ENCODE measurements at regions not wholly inside any gene's neighbourhood (a gene's known extent, or its start where the extent isn't known, plus 50 kb on each side); places are given as distances from the start of the nearest gene placed in this dataset.

- TF ChIP-seq, protein P1, sequence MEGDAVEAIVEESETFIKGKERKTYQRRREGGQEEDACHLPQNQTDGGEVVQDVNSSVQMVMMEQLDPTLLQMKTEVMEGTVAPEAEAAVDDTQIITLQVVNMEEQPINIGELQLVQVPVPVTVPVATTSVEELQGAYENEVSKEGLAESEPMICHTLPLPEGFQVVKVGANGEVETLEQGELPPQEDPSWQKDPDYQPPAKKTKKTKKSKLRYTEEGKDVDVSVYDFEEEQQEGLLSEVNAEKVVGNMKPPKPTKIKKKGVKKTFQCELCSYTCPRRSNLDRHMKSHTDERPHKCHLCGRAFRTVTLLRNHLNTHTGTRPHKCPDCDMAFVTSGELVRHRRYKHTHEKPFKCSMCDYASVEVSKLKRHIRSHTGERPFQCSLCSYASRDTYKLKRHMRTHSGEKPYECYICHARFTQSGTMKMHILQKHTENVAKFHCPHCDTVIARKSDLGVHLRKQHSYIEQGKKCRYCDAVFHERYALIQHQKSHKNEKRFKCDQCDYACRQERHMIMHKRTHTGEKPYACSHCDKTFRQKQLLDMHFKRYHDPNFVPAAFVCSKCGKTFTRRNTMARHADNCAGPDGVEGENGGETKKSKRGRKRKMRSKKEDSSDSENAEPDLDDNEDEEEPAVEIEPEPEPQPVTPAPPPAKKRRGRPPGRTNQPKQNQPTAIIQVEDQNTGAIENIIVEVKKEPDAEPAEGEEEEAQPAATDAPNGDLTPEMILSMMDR (IDR thresholded peaks at IDR 0.05): no peak
- TF ChIP-seq EP300 (IDR thresholded peaks at IDR 0.05): no peak
Measured at GRCh38 chr4:20529691-20530090, 170.6 kb upstream of the PACRGL start.
